HCT116 (cell line): ENCODE measurements at regions not wholly inside any gene's neighbourhood (a gene's known extent, or its start where the extent isn't known, plus 50 kb on each side); places are given as distances from the start of the nearest gene placed in this dataset.

Experiments
- ATAC-seq: fragments of 200-7000 bp; cut with Tn5 transposase; 2 replicates; pipeline ENCODE4 v1.9.1; 2020; ENCODE audit warnings: mild to moderate bottlenecking, moderate library complexity
- BruUV-seq: library from RNA; stranded (reverse); fragments of 400-500 nt; replicated peaks from 2 replicates; lab custom pipeline; 2021; lab: Mats Ljungman, UMichigan
- CTCF ChIA-PET: fragments of 300-600 bp; sonication (Branson Sonifier 250); formaldehyde crosslinking; loops from one replicate; lab custom pipeline; 2021; ENCODE audit warnings: antibody characterized with exemption; lab: Charles Lee
- POLR2A ChIA-PET: fragments of 300-600, 350-600 bp; sonication (Branson Sonifier 250); formaldehyde crosslinking; loops from one replicate; lab custom pipeline; 2021; ENCODE audit warnings: antibody characterized with exemption; lab: Charles Lee
- RAD21 ChIA-PET, 2 experiments: fragments of 300-600 bp; sonication (Branson Sonifier 250); formaldehyde crosslinking; loops; one replicate each; lab custom pipeline; 2023; ENCODE audit warnings: low total read pairs in 2 of 2; ENCODE audit not compliant: uncharacterized antibody in 2 of 2, unreplicated experiment in 2 of 2, low non-redundant PET in 1 of 2; lab: Charles Lee
- DNase-seq: peaks from one replicate; pipeline ENCODE4 v3.0.0-alpha.2; 2010; ENCODE audit warnings: low read depth, low spot score
- H2AFZ ChIP-seq: fragments of 200-600 bp; shearing (Covaris generic), sonication (generic); 2 replicates; pipeline ENCODE4 v1.6.1; 2017; ENCODE audit warnings: low read depth, mixed run types, mixed read lengths, antibody characterized with exemption, low read length; ENCODE audit not compliant: poor library complexity, severe bottlenecking
- H3K27ac ChIP-seq: 2 replicates; pipeline ENCODE4 v1.5.1; 2012; ENCODE audit warnings: low read depth, low read length
- H3K27me3 ChIP-seq: fragments of 200-600 bp; sonication (generic); 2 replicates; pipeline ENCODE4 v1.6.1; 2016; ENCODE audit warnings: mixed run types, low read length, mixed read lengths; ENCODE audit not compliant: insufficient read depth
- H3K36me3 ChIP-seq, 2 experiments: fragments of 200-500 bp in 1 of 2; fragments of 200-600 bp in 1 of 2; sonication (Bioruptor generic) in 1 of 2; sonication (generic) in 1 of 2; 2 replicates each; pipeline versions ENCODE4 v1.5.1 to v1.6.1; 2014 to 2016; ENCODE audit warnings: low read length in 2 of 2, inconsistent platforms in 1 of 2, mixed read lengths in 1 of 2, mixed run types in 1 of 2; ENCODE audit not compliant: insufficient read depth in 2 of 2, control insufficient read depth in 1 of 2
- H3K4me1 ChIP-seq, 2 experiments: fragments of 200-600 bp in 1 of 2; sonication (generic) in 1 of 2; 2 replicates each; pipeline versions ENCODE4 v1.5.1 to v1.6.1; 2012 to 2017; ENCODE audit warnings: low read length in 2 of 2, inconsistent platforms in 1 of 2, mild to moderate bottlenecking in 1 of 2, mixed read lengths in 1 of 2, mixed run types in 1 of 2, moderate library complexity in 1 of 2; ENCODE audit not compliant: insufficient read depth in 2 of 2, control insufficient read depth in 1 of 2
- H3K4me2 ChIP-seq: fragments of 200-600 bp; sonication (generic); 2 replicates; pipeline ENCODE4 v1.6.1; 2017; ENCODE audit warnings: mixed run types, low read length, mixed read lengths
- H3K4me3 ChIP-seq, 2 experiments: fragments of 200-600 bp in 1 of 2; sonication (generic) in 1 of 2; replicated peaks in 1 of 2; 2 replicates each; pipeline ENCODE4 v1.5.1; 2011 to 2016; ENCODE audit warnings: low read length in 2 of 2, control low read depth in 1 of 2, low read depth in 1 of 2, mild to moderate bottlenecking in 1 of 2, mixed read lengths in 1 of 2, mixed run types in 1 of 2
- H3K79me2 ChIP-seq: fragments of 200-600 bp; sonication (generic); 2 replicates; pipeline ENCODE4 v1.6.1; 2017; ENCODE audit warnings: mild to moderate bottlenecking, mixed run types, low read length, moderate library complexity, mixed read lengths; ENCODE audit not compliant: insufficient read depth
- H3K9ac ChIP-seq: fragments of 200-600 bp; sonication (generic); 2 replicates; pipeline ENCODE4 v1.6.1; 2016; ENCODE audit warnings: low read length, mixed read lengths
- H3K9me2 ChIP-seq: fragments of 200-600 bp; sonication (generic), shearing (Covaris generic); 2 replicates; pipeline ENCODE4 v1.6.1; 2017; ENCODE audit warnings: mixed run types, mild to moderate bottlenecking, moderate library complexity; ENCODE audit not compliant: insufficient read depth
- H3K9me3 ChIP-seq, 2 experiments: fragments of 200-500 bp in 1 of 2; fragments of 200-600 bp in 1 of 2; sonication (Bioruptor generic) in 1 of 2; sonication (generic) in 1 of 2; 2 replicates each; pipeline ENCODE4 v1.6.1; 2014 to 2017; ENCODE audit warnings: low read length in 2 of 2, mixed read lengths in 2 of 2, inconsistent platforms in 1 of 2, low read depth in 1 of 2, mild to moderate bottlenecking in 1 of 2, mixed run types in 1 of 2, moderate library complexity in 1 of 2; ENCODE audit not compliant: control insufficient read depth in 1 of 2, insufficient read depth in 1 of 2
- H4K20me1 ChIP-seq: fragments of 200-600 bp; sonication (generic), shearing (Covaris generic); 2 replicates; pipeline ENCODE4 v1.6.1; 2017; ENCODE audit warnings: mixed run types, mild to moderate bottlenecking, moderate library complexity; ENCODE audit not compliant: insufficient read depth
- CBX3 ChIP-seq: IDR thresholded peaks from 2 replicates; pipeline ENCODE4 v1.6.1; 2012; ENCODE audit warnings: low read depth
- CEBPB ChIP-seq: IDR thresholded peaks from 2 replicates; pipeline ENCODE4 v1.6.1; 2012; ENCODE audit warnings: low read depth
- EZH2 ChIP-seq: fragments of 200-600 bp; sonication (generic); IDR thresholded peaks from 2 replicates; pipeline ENCODE4 v1.6.1; 2017; ENCODE audit warnings: antibody characterized with exemption, mixed run types
- EZH2phosphoT487 ChIP-seq: fragments of 200-600 bp; IDR thresholded peaks from 2 replicates; pipeline ENCODE4 v1.6.1; 2018; ENCODE audit warnings: antibody characterized with exemption, borderline replicate concordance
- MAX ChIP-seq: IDR thresholded peaks from 2 replicates; pipeline ENCODE4 v1.6.1; 2012
- POLR2A ChIP-seq: IDR thresholded peaks from 2 replicates; pipeline ENCODE4 v1.7.0; 2011; ENCODE audit warnings: borderline replicate concordance; ENCODE audit not compliant: insufficient read depth, insufficient read length; ENCODE audit errors: extremely low read depth
- SIN3A ChIP-seq: IDR thresholded peaks from 2 replicates; pipeline ENCODE4 v1.6.1; 2012; ENCODE audit warnings: low read depth
- TCF7L2 ChIP-seq: IDR thresholded peaks from 2 replicates; pipeline ENCODE4 v1.7.0; 2011; ENCODE audit warnings: borderline replicate concordance, inconsistent platforms; ENCODE audit not compliant: insufficient read depth, insufficient read length; ENCODE audit errors: extremely low read depth
- ZFX ChIP-seq: fragments of 450-650 bp; IDR thresholded peaks from 2 replicates; pipeline ENCODE4 v1.6.1; 2017
- ZNF274 ChIP-seq: fragments of 200-500 bp; sonication (Bioruptor generic); IDR thresholded peaks from 2 replicates; pipeline ENCODE4 v1.6.1; 2014; ENCODE audit warnings: mild to moderate bottlenecking, low read depth, low read length, inconsistent platforms
- intact Hi-C: fragments of 100-400 bp; cut with micrococcal nuclease; formaldehyde crosslinking; loops from 2 replicates; pipeline ENCODE4 v1.10.0; 2022
- TF ChIP-seq, protein P1 (sequence below): IDR thresholded peaks from 2 replicates; pipeline ENCODE4 v1.6.1; 2011; ENCODE audit warnings: mild to moderate bottlenecking, low read length, moderate library complexity; ENCODE audit not compliant: insufficient replicate concordance; ENCODE audit errors: extremely low read depth
- TF ChIP-seq, protein P2 (sequence below): IDR thresholded peaks from 2 replicates; pipeline ENCODE4 v1.6.1; 2012

DNA sequence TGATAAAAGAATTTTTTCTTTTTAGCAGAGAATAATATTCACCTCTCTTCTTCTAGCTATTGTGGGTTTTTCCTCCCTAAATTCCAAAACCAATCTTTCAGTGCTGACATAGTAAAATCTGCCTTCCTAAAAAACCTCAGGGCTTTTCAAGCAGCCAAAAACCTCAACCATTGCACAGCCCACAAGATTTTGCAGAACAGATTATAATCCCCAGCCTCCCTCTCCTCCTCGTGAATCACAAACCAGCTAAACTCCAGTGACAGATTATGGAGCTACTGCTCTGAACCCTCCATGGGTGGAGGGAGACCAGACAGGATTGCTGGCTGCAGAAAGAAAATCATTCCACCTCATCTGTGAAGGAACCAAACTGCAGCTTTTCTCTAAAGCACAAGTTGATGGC, 341.6 kb downstream of the SOX9 start:
- H3K4me2 ChIP-seq, result peak overlapping the region; percentile 3

More for the DNA sequence above, 341.6 kb downstream of the SOX9 start:
- Histone ChIP-seq H3K27me3 (no peaks in the 10 kb centered on the region), H3K9ac (no peak overlapping the region), H4K20me1 (peaks cover 6% of the 10 kb centered on the region; the same call in 1 of the 2 replicates), H2AFZ (no peak overlapping the region), H3K27ac (no peak overlapping the region), H3K9me2 (no peaks in the 10 kb centered on the region), H3K4me3 (no peak overlapping the region), H3K4me1 (peaks cover 47 to 97% of the 10 kb centered on the region in 2 experiments), H3K36me3 (no peaks in the 10 kb centered on the region), H3K9me3 (peaks cover 0 to 5% of the 10 kb centered on the region in 2 experiments; a peak in 1 of 4 replicates), H3K79me2 (peaks cover 83% of the 10 kb centered on the region)
- no peak for ATAC-seq
- CTCF ChIA-PET, result interaction anchor here (0.5 kb wide), 1 partner anchor 1002 kb away, joined by 3 read pairs; no protein-coding TSS in a partner anchor
- RAD21 ChIA-PET, result no interaction called here
- TF ChIP-seq ZNF274, result no peak
- TF ChIP-seq, protein P1, sequence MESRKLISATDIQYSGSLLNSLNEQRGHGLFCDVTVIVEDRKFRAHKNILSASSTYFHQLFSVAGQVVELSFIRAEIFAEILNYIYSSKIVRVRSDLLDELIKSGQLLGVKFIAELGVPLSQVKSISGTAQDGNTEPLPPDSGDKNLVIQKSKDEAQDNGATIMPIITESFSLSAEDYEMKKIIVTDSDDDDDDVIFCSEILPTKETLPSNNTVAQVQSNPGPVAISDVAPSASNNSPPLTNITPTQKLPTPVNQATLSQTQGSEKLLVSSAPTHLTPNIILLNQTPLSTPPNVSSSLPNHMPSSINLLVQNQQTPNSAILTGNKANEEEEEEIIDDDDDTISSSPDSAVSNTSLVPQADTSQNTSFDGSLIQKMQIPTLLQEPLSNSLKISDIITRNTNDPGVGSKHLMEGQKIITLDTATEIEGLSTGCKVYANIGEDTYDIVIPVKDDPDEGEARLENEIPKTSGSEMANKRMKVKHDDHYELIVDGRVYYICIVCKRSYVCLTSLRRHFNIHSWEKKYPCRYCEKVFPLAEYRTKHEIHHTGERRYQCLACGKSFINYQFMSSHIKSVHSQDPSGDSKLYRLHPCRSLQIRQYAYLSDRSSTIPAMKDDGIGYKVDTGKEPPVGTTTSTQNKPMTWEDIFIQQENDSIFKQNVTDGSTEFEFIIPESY, result no peak
- TF ChIP-seq, protein P2, sequence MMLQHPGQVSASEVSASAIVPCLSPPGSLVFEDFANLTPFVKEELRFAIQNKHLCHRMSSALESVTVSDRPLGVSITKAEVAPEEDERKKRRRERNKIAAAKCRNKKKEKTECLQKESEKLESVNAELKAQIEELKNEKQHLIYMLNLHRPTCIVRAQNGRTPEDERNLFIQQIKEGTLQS, result no peak
- TF ChIP-seq CEBPB, result no peak
- TF ChIP-seq SIN3A, result no peak
- no peak for TF ChIP-seq EZH2phosphoT487
- TF ChIP-seq POLR2A, result no peak
- TF ChIP-seq MAX, result no peak
- no peak for TF ChIP-seq EZH2
- TF ChIP-seq ZFX, result no peak
- TF ChIP-seq TCF7L2, result no peak
- TF ChIP-seq CBX3, result no peak
- intact Hi-C loops, result no loop called here
- BruUV-seq, result no TSS peak
- POLR2A ChIA-PET, result interaction anchor here (0.7 kb wide), 1 partner anchor 78 kb away, joined by 3 read pairs; no protein-coding TSS in a partner anchor
- no peak for DNase-seq
